Uterus (tissue), 2 donors: ENCODE measurements at regions not wholly inside any gene's neighbourhood (a gene's known extent, or its start where the extent isn't known, plus 50 kb on each side); places are given as distances from the start of the nearest gene placed in this dataset.

Experiments used
- POLR2A ChIP-seq, 2 donors: fragments of 450-650 bp; IDR thresholded peaks; one replicate each; pipeline ENCODE4 v1.6.1; 2016; ENCODE audit warnings: antibody characterized with exemption in 2 of 2, mild to moderate bottlenecking in 1 of 2, moderate library complexity in 1 of 2
- TF ChIP-seq, protein P1 (sequence below), 4 experiments: fragments of 200-600 bp in 2 of 4; fragments of 450-650 bp in 2 of 4; sonication (generic) in 2 of 4; IDR thresholded peaks; one replicate each; pipeline ENCODE4 v1.5.1; 2016 to 2019; ENCODE audit warnings: antibody characterized with exemption in 4 of 4, mild to moderate bottlenecking in 2 of 4, moderate library complexity in 1 of 4

DNA sequence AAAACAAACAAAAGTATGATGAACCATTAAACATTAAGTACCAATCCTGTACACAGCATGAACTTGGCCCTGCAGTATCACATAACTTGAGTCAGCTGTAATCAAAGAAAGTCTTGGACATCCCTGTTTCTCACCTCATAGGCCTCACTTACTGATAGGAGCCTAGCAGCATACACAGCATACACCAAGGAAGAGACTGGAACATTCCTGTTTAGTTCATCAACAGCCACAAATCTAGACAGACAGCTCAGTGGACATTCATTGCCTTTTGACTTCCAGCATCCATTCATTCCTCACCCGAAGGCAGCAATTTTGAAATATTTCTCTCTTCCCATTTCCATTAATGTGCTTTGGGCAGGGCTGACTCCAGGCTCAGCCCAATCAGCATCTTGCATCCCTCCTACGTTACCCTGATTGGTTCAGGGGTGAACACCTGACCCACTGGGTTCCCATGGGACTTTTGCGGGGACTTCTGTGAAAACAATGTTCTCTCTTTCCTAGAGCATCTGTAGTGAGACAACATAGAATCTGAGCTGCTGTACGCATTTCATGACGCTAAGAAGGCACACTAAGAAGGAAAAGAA lies 336.7 kb upstream of the ZFHX3 start:
- TF ChIP-seq, protein P1, sequence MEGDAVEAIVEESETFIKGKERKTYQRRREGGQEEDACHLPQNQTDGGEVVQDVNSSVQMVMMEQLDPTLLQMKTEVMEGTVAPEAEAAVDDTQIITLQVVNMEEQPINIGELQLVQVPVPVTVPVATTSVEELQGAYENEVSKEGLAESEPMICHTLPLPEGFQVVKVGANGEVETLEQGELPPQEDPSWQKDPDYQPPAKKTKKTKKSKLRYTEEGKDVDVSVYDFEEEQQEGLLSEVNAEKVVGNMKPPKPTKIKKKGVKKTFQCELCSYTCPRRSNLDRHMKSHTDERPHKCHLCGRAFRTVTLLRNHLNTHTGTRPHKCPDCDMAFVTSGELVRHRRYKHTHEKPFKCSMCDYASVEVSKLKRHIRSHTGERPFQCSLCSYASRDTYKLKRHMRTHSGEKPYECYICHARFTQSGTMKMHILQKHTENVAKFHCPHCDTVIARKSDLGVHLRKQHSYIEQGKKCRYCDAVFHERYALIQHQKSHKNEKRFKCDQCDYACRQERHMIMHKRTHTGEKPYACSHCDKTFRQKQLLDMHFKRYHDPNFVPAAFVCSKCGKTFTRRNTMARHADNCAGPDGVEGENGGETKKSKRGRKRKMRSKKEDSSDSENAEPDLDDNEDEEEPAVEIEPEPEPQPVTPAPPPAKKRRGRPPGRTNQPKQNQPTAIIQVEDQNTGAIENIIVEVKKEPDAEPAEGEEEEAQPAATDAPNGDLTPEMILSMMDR (IDR thresholded peaks at IDR 0.05), result no peak
- no peak for TF ChIP-seq POLR2A (IDR thresholded peaks at IDR 0.05)
